ENCODE measurements at regions not wholly inside any gene's neighbourhood (a gene's known extent, or its start where the extent isn't known, plus 50 kb on each side); places are given as distances from the start of the nearest gene placed in this dataset.

DNA sequence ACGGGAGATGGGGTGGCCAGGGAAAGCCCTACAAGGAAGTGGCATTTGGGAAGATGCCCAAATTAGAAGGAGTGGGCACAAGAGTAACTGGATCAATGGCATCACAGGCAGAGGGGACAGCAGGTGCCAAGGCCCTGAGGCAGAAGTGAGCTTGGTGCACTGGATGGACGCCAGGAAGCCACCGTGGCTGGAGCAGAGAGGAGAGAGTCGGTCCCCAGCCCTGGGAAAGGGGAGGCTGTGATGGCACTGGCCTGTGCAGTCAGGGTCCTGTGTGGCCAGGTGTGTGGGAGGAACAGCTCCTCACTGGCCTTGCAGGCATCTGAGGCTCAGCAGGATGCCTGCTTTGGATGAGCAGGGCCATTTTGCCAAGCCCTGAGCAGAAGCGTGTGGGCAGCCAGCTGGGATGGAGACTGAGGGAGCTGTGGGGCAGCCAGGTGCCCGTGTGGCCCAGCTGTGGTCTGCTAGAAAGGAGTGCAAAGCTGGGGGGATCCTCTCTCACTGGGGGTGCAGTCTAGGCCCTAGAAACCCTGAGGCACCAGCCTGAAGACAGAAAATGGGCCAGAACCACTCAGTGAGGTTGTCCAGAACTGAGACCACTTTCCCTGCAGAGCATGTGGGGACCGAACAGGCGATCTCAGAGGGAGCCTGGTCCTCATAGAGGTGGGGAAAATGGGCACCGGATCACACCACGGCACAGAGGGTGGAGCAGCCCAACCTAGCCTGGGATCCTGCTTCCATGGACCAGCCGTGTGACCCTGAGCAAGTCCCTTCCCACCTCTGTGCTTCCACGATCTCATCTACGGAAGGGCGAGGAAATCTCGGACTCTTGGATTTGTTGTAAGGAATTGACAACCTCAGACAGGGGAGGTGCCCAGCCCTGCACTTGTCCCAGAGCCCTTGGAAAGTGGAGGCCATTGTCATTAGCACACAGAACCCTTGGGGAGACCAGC lies 78.6 kb upstream of the RTL6 start:
- no peak for DNase-seq (ENCODE audit: low read depth)
- TF ChIP-seq, protein P1, sequence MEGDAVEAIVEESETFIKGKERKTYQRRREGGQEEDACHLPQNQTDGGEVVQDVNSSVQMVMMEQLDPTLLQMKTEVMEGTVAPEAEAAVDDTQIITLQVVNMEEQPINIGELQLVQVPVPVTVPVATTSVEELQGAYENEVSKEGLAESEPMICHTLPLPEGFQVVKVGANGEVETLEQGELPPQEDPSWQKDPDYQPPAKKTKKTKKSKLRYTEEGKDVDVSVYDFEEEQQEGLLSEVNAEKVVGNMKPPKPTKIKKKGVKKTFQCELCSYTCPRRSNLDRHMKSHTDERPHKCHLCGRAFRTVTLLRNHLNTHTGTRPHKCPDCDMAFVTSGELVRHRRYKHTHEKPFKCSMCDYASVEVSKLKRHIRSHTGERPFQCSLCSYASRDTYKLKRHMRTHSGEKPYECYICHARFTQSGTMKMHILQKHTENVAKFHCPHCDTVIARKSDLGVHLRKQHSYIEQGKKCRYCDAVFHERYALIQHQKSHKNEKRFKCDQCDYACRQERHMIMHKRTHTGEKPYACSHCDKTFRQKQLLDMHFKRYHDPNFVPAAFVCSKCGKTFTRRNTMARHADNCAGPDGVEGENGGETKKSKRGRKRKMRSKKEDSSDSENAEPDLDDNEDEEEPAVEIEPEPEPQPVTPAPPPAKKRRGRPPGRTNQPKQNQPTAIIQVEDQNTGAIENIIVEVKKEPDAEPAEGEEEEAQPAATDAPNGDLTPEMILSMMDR (IDR thresholded peaks at IDR 0.05; ENCODE audit: insufficient read depth, low read depth, low read length, missing control alignments), result no peak
- no peak overlapping the region for H3K4me3 ChIP-seq (ENCODE audit: low read depth, low read length)

DNA sequence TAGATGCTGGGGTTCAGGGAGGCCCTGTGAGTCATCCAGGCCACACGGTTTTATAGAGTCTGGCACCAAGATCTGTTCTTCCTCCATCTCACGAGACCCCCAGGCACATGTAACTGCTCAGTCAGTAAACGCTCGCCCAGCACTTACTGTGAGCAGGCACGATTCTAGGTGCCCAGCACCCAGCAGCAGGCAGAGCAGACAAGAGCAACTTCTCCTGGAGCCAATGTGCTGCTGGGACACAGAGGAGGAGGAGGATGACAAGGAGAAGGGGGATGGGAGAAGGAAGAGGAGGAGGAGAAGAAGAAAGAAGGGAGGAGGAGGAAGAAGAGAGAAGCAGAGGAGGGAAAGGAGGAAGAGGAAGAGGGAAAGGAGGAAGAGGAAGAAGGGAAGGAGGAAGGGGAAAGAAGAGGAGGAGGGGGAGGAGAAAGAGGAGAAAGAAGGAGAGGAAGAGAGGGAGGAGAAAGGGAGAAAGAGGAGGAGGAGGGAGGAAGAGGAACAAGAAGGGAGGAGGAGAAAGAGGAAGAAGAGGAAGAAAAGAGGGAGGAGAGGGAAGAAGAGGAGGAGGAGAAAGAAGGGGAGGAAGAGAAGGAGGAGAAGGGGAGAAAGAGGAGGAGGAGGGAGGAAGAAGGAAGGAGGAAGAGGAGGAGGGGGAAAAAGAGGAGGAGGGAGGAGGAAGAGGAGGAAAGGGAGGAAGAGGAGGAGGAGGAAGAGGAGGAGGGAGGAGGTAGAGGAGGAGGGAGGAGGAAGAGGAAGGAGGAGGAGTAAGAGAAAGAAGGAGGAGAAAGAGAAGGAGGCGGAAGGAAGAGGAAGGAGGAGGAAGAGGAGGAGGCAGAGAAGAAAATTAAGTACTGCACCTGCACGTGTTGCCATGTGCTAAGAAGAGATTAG lies 77.6 kb upstream of the RTL6 start:
- TF ChIP-seq, protein P1 (IDR thresholded peaks at IDR 0.05; ENCODE audit: insufficient read depth, low read depth, low read length, missing control alignments), result no peak
- DNase-seq (ENCODE audit: low read depth), result no peak
- H3K4me3 ChIP-seq (ENCODE audit: low read depth, low read length), result no peak overlapping the region

DNA sequence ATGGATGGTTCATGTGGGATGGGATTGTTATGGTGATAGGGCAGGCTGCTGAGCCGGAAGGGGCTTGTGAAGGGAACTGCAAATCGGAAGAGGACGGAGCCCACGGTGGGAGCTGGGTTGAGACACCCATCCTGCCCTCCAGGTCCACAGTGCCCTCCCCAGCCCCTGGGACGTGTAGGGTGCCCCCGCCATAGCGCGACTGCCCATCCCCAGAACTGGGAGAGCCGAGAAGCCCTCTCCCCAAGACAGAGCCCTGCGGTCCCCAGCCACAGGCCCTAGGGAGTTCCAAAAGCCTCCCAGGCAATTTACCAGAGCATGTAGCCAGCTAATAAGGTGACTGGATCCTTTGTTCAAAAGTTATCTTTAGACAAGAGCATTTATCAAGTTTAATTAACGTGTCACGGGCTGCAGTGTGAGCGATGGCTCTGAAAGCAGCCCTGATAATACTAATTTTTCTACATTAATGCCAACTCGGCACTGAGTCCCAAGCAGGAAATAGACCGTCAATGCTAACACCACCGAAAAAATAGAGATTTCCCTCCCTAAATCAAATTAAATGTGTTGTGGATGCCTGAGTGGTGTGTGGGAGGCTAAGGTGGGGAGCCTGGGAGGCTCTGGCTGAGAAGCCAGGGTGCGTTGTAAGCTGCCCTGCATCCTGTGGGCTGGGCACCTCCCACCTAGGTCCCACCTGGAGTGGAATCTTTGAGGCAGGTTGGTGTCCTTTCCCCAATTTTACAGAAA lies 76.8 kb upstream of the RTL6 start:
- no peak overlapping the region for H3K4me3 ChIP-seq (ENCODE audit: low read depth, low read length)
- DNase-seq (ENCODE audit: low read depth), result no peak
- TF ChIP-seq, protein P1 (IDR thresholded peaks at IDR 0.05; ENCODE audit: insufficient read depth, low read depth, low read length, missing control alignments), result no peak

DNA sequence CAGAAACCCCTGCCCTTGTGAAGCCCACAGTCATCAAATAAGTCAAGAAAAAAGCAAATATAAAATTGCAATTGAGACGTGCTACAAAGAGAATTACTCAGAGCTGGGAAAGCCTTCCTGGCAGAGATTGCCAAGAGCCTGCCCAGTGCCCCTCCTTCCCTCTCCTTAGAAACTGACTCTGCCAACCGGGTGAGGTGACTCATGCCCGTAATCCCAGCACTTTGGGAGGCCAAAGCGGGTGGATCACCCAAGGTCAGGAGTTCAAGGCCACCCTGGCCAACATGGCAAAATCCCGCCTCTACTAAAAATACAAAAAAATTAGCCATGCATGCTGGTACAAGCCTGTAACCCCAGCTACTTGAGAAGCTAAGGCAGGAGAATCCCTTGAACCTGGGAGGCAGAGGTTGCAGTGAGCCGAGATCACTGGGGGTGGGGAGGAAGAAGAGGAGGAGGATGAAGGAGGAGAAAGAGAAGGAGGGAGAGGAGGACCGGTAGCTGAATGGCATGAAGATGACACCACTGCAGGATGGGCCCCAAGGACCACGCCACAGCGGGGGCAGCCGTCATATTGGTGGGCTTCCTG lies 76.1 kb upstream of the RTL6 start:
- no peak for DNase-seq (ENCODE audit: low read depth)
- no peak overlapping the region for H3K4me3 ChIP-seq (ENCODE audit: low read depth, low read length)
- TF ChIP-seq, protein P1 (IDR thresholded peaks at IDR 0.05; ENCODE audit: insufficient read depth, low read depth, low read length, missing control alignments), result no peak

DNA sequence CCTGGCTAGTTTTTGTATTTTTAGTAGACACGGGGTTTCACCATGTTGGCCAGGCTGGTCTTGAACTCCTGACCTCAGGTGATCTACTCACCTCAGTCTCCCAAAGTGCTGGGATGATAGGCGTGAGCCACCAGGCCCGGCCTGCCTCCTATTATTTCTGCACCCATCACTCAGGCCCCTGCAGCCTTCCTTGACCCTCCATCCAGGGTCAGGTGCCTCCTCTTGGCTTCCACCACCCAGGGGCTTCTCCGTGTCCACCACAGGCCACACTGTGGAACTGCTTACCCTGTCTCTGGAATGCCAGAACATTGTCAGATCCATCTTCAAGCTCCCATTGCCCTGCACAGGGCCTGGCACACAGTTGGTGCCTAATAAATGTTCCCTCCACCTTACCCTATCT lies 75.4 kb upstream of the RTL6 start:
- H3K4me3 ChIP-seq (ENCODE audit: low read depth, low read length), result no peak overlapping the region
- no peak for DNase-seq (ENCODE audit: low read depth)
- TF ChIP-seq, protein P1 (IDR thresholded peaks at IDR 0.05; ENCODE audit: insufficient read depth, low read depth, low read length, missing control alignments), result no peak

All from GM12865 (cell line).